Amniotic stem cell (primary cell): ENCODE measurements at regions not wholly inside any gene's neighbourhood (a gene's known extent, or its start where the extent isn't known, plus 50 kb on each side); places are given as distances from the start of the nearest gene placed in this dataset.
"Not testable (repeated sequence)": the region's sequence is repeated elsewhere in the genome, so short reads cannot be mapped to it uniquely, and the experiment has no call there.

ENCODE experiments used
- DNase-seq: peaks from one replicate; lab custom pipeline; 2025; lab: John Stamatoyannopoulos, UW

GRCh38 chr7:12884856-12885440, 197.5 kb downstream of the ARL4A start:
- DNase-seq, result no peak

GRCh38 chr7:12888717-12889116, 201.3 kb downstream of the ARL4A start:
- DNase-seq, result no peak

- DNase-seq, result no peak
These were observed 202.0 kb downstream of the ARL4A start for GRCh38 chr7:12889391-12889790.

GRCh38 chr7:12890586-12890985, 203.2 kb downstream of the ARL4A start:
- DNase-seq, result no peak

- DNase-seq, result no peak
These were observed 205.9 kb downstream of the ARL4A start for GRCh38 chr7:12893292-12893691.

- no peak for DNase-seq
These were observed 207.9 kb downstream of the ARL4A start for GRCh38 chr7:12895296-12895695.

GRCh38 chr7:12896316-12896715, 208.9 kb downstream of the ARL4A start:
- no peak for DNase-seq

- no peak for DNase-seq
These were observed 210.6 kb downstream of the ARL4A start for GRCh38 chr7:12898004-12898403.

- no peak for DNase-seq
These were observed 211.2 kb downstream of the ARL4A start for GRCh38 chr7:12898620-12899019.

- DNase-seq, result no peak
These were observed 218.2 kb downstream of the ARL4A start for GRCh38 chr7:12905671-12906070.

GRCh38 chr7:12907774-12908173, 220.3 kb downstream of the ARL4A start:
- no peak for DNase-seq

- DNase-seq, result no peak
These were observed 222.1 kb downstream of the ARL4A start for GRCh38 chr7:12909483-12909882.

GRCh38 chr7:12911053-12911452, 223.6 kb downstream of the ARL4A start:
- DNase-seq, result no peak

- no peak for DNase-seq
These were observed 225.6 kb downstream of the ARL4A start for GRCh38 chr7:12913002-12913401.

- DNase-seq, result no peak
These were observed 230.4 kb downstream of the ARL4A start for GRCh38 chr7:12917801-12918200.

GRCh38 chr7:12921751-12922345, 234.4 kb downstream of the ARL4A start:
- no peak for DNase-seq

GRCh38 chr7:12923971-12924370, 236.5 kb downstream of the ARL4A start:
- no peak for DNase-seq

- DNase-seq, result no peak
These were observed 238.8 kb downstream of the ARL4A start for GRCh38 chr7:12926206-12926605.

GRCh38 chr7:12927635-12928434, 240.4 kb downstream of the ARL4A start:
- no peak for DNase-seq

- DNase-seq, result no peak
These were observed 242.2 kb downstream of the ARL4A start for GRCh38 chr7:12929476-12930140.

GRCh38 chr7:12930534-12930933, 243.1 kb downstream of the ARL4A start:
- no peak for DNase-seq

GRCh38 chr7:12931465-12931864, 244.0 kb downstream of the ARL4A start:
- not testable (repeated sequence) for DNase-seq

GRCh38 chr7:12939694-12940093, 252.3 kb downstream of the ARL4A start:
- DNase-seq, result no peak
